Omental fat pad (tissue), 3 donors: ENCODE measurements at regions not wholly inside any gene's neighbourhood (a gene's known extent, or its start where the extent isn't known, plus 50 kb on each side); places are given as distances from the start of the nearest gene placed in this dataset.

ENCODE experiments used
- ATAC-seq: fragments of 150-250 bp; one replicate; pipeline ENCODE4 v1.9.1; 2016; ENCODE audit warnings: mild to moderate bottlenecking, moderate library complexity; ENCODE audit not compliant: low FRiP score
- DNase-seq: peaks from one replicate; pipeline ENCODE4 v3.0.0-alpha.2; 2019; ENCODE audit warnings: low spot score
- CTCF ChIP-seq, 3 donors: fragments of 450-650 bp; IDR thresholded peaks; one replicate each; pipeline ENCODE4 v1.5.1; 2016 to 2017; ENCODE audit warnings: antibody characterized with exemption in 3 of 3, mild to moderate bottlenecking in 3 of 3, moderate library complexity in 2 of 3

GRCh38 chr9:79461712-79462111, 110.1 kb upstream of the TLE4 start:
- ATAC-seq: no peak
- TF ChIP-seq CTCF (IDR thresholded peaks at IDR 0.05): no peak
- DNase-seq: no peak

GRCh38 chr9:79465156-79465555, 106.6 kb upstream of the TLE4 start:
- no peak for TF ChIP-seq CTCF (IDR thresholded peaks at IDR 0.05)
- ATAC-seq (no peak), DNase-seq (no peak)

- no peak for ATAC-seq
- no peak for DNase-seq
- no peak for TF ChIP-seq CTCF (IDR thresholded peaks at IDR 0.05)
Observed at GRCh38 chr9:79469164-79469563, 102.6 kb upstream of the TLE4 start.

DNA sequence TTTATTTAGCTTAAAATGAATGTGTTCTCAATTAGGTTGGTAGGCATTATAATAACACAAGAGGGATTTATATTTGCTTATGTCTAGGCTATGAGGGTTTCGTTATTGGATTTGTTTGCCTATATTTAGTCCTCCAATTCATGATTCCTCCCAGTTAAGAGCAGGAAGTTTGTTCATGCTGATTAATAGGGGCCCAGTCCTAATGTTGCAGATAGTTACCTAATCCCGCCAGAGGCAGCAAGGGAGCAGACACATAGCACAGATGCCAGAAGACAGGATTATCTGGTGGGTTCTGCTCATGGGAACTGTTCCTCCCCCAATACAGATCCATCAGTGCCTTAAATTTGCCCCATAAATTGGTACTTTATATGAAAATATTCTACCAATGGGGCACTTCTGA, 100.8 kb upstream of the TLE4 start:
- no peak for TF ChIP-seq CTCF (IDR thresholded peaks at IDR 0.05)
- DNase-seq (no peak), ATAC-seq (no peak)

DNA sequence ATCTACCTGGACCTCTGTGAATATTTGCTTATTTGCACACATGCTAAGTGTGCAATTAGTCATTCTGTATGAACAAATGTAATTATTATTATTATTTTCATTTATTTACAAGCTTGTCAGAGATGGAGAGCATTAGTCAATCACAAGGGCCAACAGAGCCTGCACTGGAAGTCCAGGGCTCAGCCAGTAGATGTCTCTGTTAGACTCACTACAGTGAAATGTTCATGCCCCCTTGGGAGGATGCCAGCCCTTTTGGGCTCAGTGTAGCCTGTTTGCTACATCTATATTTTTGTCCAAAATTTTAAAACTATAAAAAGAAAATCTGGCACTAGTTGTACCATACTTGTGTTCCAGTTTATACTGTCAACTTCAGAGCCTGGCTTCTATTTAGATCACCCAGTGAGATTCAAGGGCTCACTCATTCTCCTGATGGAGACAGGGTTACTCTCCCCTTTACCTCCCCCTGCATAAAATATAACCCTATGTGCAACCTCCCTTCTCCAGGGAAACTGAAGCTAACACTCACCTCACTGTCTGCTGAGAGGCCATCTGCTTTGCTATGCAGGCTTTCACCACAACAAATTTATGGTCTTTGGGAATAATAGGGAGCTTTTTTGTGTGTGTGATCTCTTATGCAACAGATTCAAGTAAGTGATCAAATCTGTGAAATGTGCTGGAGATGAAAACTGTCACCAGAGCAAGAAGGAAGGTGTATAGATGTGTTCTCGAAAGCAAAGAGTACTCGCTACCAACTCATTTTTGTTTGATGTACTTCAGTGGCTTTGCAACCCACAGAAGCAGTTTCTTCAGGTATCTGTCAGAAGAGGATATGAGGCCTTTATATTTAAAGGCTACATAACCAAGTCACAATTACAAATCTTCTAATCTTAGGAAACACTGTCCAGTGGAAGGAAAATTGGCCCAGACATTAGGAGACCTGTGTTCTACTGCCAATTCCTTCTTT, 99.9 kb upstream of the TLE4 start:
- TF ChIP-seq CTCF (IDR thresholded peaks at IDR 0.05): no peak
- ATAC-seq (no peak), DNase-seq (no peak)

- ATAC-seq (no peak), DNase-seq (no peak)
- TF ChIP-seq CTCF (IDR thresholded peaks at IDR 0.05): no peak
Observed at GRCh38 chr9:79473704-79474103, 98.1 kb upstream of the TLE4 start.

DNA sequence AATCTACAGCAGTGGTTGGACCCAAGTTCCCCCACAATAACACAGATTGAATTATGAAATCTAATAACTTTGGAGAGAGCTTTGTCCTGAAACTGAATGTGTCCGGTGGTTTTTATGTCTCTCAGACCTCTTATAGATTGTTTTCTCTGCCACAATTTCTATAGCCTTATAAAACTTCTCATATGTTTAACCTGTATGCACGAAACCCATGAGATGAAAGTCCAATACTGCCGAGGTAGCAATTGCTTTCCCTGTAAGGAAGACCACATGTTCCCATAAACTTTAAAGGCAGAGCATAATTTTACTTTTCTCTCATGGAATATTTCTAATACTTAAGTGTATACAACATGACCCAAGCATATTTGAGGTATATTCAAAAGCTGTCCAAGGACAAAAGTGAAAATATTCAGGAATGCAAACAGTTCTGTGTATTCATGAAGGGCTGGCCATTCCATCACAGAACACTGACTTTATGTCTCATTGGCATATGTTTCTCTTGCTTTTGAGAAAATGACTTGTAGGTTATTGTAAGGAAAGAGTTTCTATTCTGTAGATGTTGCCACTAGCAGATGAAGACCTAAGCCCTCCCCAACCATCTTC, 94.4 kb upstream of the TLE4 start:
- ATAC-seq (no peak), DNase-seq (no peak)
- TF ChIP-seq CTCF (IDR thresholded peaks at IDR 0.05): no peak
